ENCODE measurements at regions not wholly inside any gene's neighbourhood (a gene's known extent, or its start where the extent isn't known, plus 50 kb on each side); places are given as distances from the start of the nearest gene placed in this dataset.
"Not testable (repeated sequence)": the region's sequence is repeated elsewhere in the genome, so short reads cannot be mapped to it uniquely, and the experiment has no call there.

GRCh38 chr13:87878706-87879105, 207.5 kb downstream of the SLITRK5 start:
- no peak for DNase-seq

GRCh38 chr13:87884884-87885283, 213.7 kb downstream of the SLITRK5 start:
- DNase-seq: peak; percentile 47

- DNase-seq: no peak
These were observed 216.4 kb downstream of the SLITRK5 start for GRCh38 chr13:87887459-87888123.

GRCh38 chr13:87889254-87889653, 218.1 kb downstream of the SLITRK5 start:
- DNase-seq: peak; percentile 92

- no peak for DNase-seq
These were observed 222.0 kb downstream of the SLITRK5 start for GRCh38 chr13:87893186-87893585.

GRCh38 chr13:87894059-87894458, 222.9 kb downstream of the SLITRK5 start:
- DNase-seq: no peak

GRCh38 chr13:87903553-87903952, 232.4 kb downstream of the SLITRK5 start:
- DNase-seq: no peak

- DNase-seq: no peak
These were observed 235.2 kb downstream of the SLITRK5 start for GRCh38 chr13:87906411-87906810.

GRCh38 chr13:87907202-87907601, 236.0 kb downstream of the SLITRK5 start:
- no peak for DNase-seq

- DNase-seq: no peak
These were observed 248.8 kb downstream of the SLITRK5 start for GRCh38 chr13:87919956-87920355.

- peak; percentile 9 for DNase-seq
These were observed 252.6 kb downstream of the SLITRK5 start for GRCh38 chr13:87923753-87924152.

- DNase-seq: no peak
These were observed 253.8 kb downstream of the SLITRK5 start for GRCh38 chr13:87925006-87925405.

GRCh38 chr13:87940776-87941175, 269.6 kb downstream of the SLITRK5 start:
- DNase-seq: no peak

- DNase-seq: no peak
These were observed 270.1 kb downstream of the SLITRK5 start for GRCh38 chr13:87941226-87941625.

GRCh38 chr13:87942205-87942604, 271.0 kb downstream of the SLITRK5 start:
- no peak for DNase-seq

- no peak for DNase-seq
These were observed 272.9 kb downstream of the SLITRK5 start for GRCh38 chr13:87944038-87944437.

GRCh38 chr13:87952377-87952776, 281.2 kb downstream of the SLITRK5 start:
- no peak for DNase-seq

GRCh38 chr13:87953381-87953780, 282.2 kb downstream of the SLITRK5 start:
- no peak for DNase-seq

GRCh38 chr13:87954091-87954490, 282.9 kb downstream of the SLITRK5 start:
- DNase-seq: no peak

- DNase-seq: no peak
These were observed 290.4 kb downstream of the SLITRK5 start for GRCh38 chr13:87961546-87961945.

GRCh38 chr13:87972568-87972967, 301.4 kb downstream of the SLITRK5 start:
- DNase-seq: no peak

- no peak for DNase-seq
These were observed 303.9 kb downstream of the SLITRK5 start for GRCh38 chr13:87975035-87975434.

- DNase-seq: not testable (repeated sequence)
These were observed 305.5 kb downstream of the SLITRK5 start for GRCh38 chr13:87976650-87977049.

- DNase-seq: no peak
These were observed 310.2 kb downstream of the SLITRK5 start for GRCh38 chr13:87981416-87981815.

GRCh38 chr13:87982400-87982799, 311.2 kb downstream of the SLITRK5 start:
- DNase-seq: no peak
